Mesothelial cell of epicardium (in vitro differentiated cells): ENCODE measurements at regions not wholly inside any gene's neighbourhood (a gene's known extent, or its start where the extent isn't known, plus 50 kb on each side); places are given as distances from the start of the nearest gene placed in this dataset.
A peak's percentile ranks its signal among the peaks of the same experiment; 100 is the strongest.

Experiments used
- DNase-seq, 2 experiments: peaks; one replicate each; pipeline ENCODE4 v3.0.0; 2021; ENCODE audit warnings: low spot score in 2 of 2; ENCODE audit not compliant: unreplicated experiment in 2 of 2
- H3K27ac Mint-ChIP-seq: 2 replicates; pipeline ENCODE4 v1.8.0; 2021; ENCODE audit warnings: mixed read lengths
- H3K27me3 Mint-ChIP-seq: 2 replicates; pipeline ENCODE4 v1.8.0; 2021; ENCODE audit warnings: low read depth, mixed read lengths
- H3K36me3 Mint-ChIP-seq: 2 replicates; pipeline ENCODE4 v1.8.0; 2021; ENCODE audit warnings: mixed read lengths
- H3K4me1 Mint-ChIP-seq: 2 replicates; pipeline ENCODE4 v1.8.0; 2021; ENCODE audit warnings: mixed read lengths
- H3K4me3 Mint-ChIP-seq: 2 replicates; pipeline ENCODE4 v1.8.0; 2021; ENCODE audit warnings: mild to moderate bottlenecking, moderate library complexity, mixed read lengths
- H3K9me3 Mint-ChIP-seq: 2 replicates; pipeline ENCODE4 v1.8.0; 2021; ENCODE audit warnings: mixed read lengths
- TF ChIP-seq, protein P1 (sequence below): fragments of 200-600 bp; sonication (generic); IDR thresholded peaks from one replicate; pipeline ENCODE4 v1.5.0; 2021; ENCODE audit warnings: antibody characterized with exemption; ENCODE audit not compliant: unreplicated experiment

DNA sequence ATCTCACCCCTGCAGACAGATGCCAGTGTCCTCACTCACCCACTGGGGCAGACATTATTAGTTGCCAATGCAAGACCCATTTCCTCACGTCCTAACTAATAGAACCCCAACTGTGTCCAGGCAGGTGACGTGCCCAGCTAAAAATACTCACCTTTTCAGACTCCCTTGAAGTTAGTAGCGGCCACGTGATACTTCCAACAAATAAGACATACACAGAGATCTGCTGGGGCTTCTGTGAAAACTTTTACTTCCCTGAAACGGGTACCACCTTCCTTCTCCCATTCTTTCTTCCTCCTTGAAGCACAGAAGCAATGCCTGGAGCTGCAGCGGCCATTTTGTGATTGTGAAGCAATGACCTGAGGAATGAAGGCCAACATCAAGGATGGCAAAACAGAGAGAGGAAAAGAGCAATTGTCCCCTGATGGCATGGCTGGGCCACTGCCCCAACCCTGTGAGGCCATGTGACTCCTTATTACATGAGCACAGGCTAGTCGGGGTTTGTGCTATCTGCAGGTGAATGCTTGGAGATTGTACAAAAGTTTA lies 74.4 kb upstream of the TMPRSS2 start:
- H3K27me3 Mint-ChIP-seq: no peaks in the 10 kb centered on the region
- H3K4me1 Mint-ChIP-seq: no peaks in the 10 kb centered on the region
- TF ChIP-seq, protein P1, sequence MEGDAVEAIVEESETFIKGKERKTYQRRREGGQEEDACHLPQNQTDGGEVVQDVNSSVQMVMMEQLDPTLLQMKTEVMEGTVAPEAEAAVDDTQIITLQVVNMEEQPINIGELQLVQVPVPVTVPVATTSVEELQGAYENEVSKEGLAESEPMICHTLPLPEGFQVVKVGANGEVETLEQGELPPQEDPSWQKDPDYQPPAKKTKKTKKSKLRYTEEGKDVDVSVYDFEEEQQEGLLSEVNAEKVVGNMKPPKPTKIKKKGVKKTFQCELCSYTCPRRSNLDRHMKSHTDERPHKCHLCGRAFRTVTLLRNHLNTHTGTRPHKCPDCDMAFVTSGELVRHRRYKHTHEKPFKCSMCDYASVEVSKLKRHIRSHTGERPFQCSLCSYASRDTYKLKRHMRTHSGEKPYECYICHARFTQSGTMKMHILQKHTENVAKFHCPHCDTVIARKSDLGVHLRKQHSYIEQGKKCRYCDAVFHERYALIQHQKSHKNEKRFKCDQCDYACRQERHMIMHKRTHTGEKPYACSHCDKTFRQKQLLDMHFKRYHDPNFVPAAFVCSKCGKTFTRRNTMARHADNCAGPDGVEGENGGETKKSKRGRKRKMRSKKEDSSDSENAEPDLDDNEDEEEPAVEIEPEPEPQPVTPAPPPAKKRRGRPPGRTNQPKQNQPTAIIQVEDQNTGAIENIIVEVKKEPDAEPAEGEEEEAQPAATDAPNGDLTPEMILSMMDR: no peak
- H3K27ac Mint-ChIP-seq: no peak overlapping the region
- peak in 1 of 2 experiments; percentile 24 for DNase-seq
- H3K9me3 Mint-ChIP-seq: peaks cover 23% of the 10 kb centered on the region
- no peak overlapping the region for H3K4me3 Mint-ChIP-seq
- peaks cover 2% of the 10 kb centered on the region for H3K36me3 Mint-ChIP-seq

DNA sequence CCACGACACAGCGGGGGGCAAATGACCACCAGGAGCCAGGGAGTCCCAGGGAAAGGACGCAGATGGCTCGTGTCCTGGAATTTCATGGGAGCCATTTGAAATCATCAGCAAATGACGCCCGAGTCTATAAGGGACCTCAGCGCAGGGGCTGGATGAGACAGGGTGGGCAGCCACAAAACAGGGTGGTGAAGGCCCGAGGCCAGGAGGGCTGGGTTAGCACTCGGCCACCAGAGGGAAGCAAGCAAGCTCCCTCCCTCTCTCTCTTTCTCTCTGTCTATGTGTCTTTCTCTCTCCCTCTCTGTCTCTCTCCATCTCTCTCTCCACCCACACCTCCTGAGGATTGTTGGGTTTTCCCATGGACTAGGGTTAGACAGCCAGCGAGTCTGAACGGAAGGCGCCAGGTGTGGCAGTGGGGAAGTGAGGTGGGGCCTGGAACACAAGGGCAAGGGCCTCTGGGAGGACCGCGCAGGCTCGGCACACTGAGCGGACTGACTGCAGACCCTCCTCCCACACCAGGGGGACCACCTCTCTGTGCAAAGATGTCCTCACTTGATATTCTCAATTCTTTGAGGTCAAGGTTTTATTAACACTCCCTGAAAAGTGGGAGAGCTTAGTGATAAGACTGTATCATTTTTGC lies 73.8 kb upstream of the TMPRSS2 start:
- no peaks in the 10 kb centered on the region for H3K27me3 Mint-ChIP-seq
- H3K4me1 Mint-ChIP-seq: no peaks in the 10 kb centered on the region

DNA sequence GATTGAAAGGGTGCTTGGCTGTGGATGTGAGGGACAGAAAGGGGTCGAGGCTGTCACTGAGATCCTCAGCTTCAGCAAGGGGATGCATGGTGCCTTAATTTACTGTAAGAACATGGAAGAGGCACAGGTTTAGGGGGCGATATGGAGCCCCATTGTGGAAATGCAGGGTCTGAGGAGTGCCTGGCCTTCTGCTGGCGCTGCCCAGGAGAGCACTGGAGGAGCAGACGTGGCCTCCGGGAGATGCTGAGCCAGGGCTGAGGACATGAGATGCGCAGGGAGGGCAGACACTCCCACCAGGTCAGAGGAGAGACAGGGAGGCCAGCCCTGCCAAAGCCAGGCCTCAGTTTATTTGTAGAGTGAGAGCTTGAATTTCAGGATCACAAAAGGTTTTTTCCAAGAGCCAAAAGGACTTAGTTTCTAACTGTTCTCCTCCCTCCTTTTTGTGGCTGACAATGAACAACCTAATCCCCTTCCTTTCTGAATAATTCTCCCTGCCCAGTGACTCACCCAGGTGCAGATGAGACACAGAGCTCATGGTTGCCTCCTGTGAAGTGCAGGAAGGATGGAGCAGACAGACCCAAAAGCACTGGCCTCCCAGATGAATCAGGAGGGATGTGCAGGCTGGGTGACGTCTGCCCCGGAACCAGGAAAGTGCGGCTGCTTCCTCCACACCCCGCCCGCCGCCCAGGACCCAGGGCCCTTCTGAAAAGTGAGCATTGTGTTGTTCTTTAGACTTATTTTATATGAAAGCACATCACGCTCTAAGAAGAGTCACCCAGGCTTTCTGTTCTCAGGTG lies 73.0 kb upstream of the TMPRSS2 start:
- Mint-ChIP-seq H3K36me3 (peaks cover 2% of the 10 kb centered on the region), H3K27me3 (no peaks in the 10 kb centered on the region), H3K4me1 (no peaks in the 10 kb centered on the region), H3K27ac (no peak overlapping the region), H3K9me3 (peaks cover 33% of the 10 kb centered on the region), H3K4me3 (no peak overlapping the region)
- DNase-seq: peak in 1 of 2 experiments; percentile 22
- TF ChIP-seq, protein P1: no peak

More for the DNA sequence above, 73.8 kb upstream of the TMPRSS2 start:
- DNase-seq: peak in 1 of 2 experiments; percentile 17
- Mint-ChIP-seq H3K9me3 (peaks cover 25% of the 10 kb centered on the region), H3K4me3 (no peak overlapping the region), H3K27ac (no peak overlapping the region), H3K36me3 (peaks cover 2% of the 10 kb centered on the region)
- TF ChIP-seq, protein P1: no peak

DNA sequence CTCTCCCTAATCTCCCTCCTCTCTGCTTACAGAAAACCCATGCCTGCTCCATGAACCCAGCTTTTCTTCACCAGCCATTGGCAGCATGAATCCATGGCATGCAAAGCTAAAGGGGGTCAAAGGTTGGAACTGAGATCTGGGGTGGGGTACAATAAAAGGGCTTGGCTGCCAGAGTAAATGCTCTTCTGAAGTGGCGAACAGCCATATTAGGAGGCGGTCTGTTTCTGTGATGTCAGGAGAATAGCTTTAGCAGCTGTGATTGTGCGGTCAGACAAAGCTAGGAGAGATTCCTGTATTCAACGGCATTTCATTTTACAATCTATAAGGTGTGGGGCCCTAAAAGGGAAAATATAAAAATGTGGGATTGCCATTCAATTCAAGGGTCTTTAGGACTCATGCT lies 71.7 kb upstream of the TMPRSS2 start:
- H3K36me3 Mint-ChIP-seq: peaks cover 2% of the 10 kb centered on the region
- peaks cover 33% of the 10 kb centered on the region for H3K9me3 Mint-ChIP-seq
- peak in 1 of 2 experiments; percentile 9 for DNase-seq
- H3K27ac Mint-ChIP-seq: no peak overlapping the region
- H3K27me3 Mint-ChIP-seq: no peaks in the 10 kb centered on the region
- H3K4me3 Mint-ChIP-seq: no peak overlapping the region
- no peaks in the 10 kb centered on the region for H3K4me1 Mint-ChIP-seq
- TF ChIP-seq, protein P1: no peak

DNA sequence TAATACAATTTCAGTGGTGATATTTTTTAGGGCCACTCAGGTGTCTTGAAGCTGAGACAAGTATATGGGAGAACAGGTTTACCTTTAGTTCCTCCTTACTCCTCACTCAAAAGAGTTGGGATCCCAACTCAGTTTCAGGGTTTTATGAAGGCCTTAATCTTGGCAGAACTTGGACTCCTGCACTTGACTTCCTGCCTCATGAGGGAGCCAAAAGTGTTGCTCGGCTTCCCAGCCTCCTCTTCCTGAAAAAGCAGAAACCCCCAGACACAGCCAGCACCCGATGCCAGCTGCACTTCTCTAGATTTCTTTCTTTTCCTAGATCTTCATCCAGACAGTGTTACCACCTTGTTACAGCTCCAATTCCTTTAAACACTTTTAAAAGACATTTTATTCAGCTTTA lies 70.8 kb upstream of the TMPRSS2 start:
- TF ChIP-seq, protein P1: no peak
- DNase-seq: no peak
- H3K4me1 Mint-ChIP-seq: no peaks in the 10 kb centered on the region
- H3K4me3 Mint-ChIP-seq: no peak overlapping the region
- H3K27me3 Mint-ChIP-seq: no peaks in the 10 kb centered on the region
- H3K9me3 Mint-ChIP-seq: peaks cover 41% of the 10 kb centered on the region
- H3K27ac Mint-ChIP-seq: no peak overlapping the region
- H3K36me3 Mint-ChIP-seq: peaks cover 2% of the 10 kb centered on the region
